Activated CD4-positive, alpha-beta T cell treated with anti-CD3 and anti-CD28 coated beads for 36 hours (primary cell): ENCODE measurements at regions not wholly inside any gene's neighbourhood (a gene's known extent, or its start where the extent isn't known, plus 50 kb on each side); places are given as distances from the start of the nearest gene placed in this dataset.

Source experiments
- ATAC-seq: fragments of 200-7000 bp; cut with Tn5 transposase; one replicate; pipeline ENCODE4 v1.10.0; 2021; ENCODE audit warnings: mild to moderate bottlenecking, moderate library complexity
- CTCF ChIA-PET: fragments of 350-600 bp; sonication (Branson Sonifier 250); formaldehyde crosslinking; loops from one replicate; lab custom pipeline; 2021; ENCODE audit warnings: antibody characterized with exemption; lab: Charles Lee
- POLR2A ChIA-PET: fragments of 350-600 bp; sonication (Branson Sonifier 250); formaldehyde crosslinking; loops from one replicate; lab custom pipeline; 2021; ENCODE audit warnings: antibody characterized with exemption, inconsistent platforms; lab: Charles Lee
- DNase-seq: peaks from one replicate; pipeline ENCODE4 v3.0.0-alpha.2; 2020
- H3K27ac Mint-ChIP-seq: one replicate; pipeline ENCODE4 v1.8.0; 2021; ENCODE audit warnings: mixed read lengths
- H3K27me3 Mint-ChIP-seq: one replicate; pipeline ENCODE4 v1.8.0; 2021; ENCODE audit warnings: mixed read lengths
- H3K36me3 Mint-ChIP-seq: one replicate; pipeline ENCODE4 v1.8.0; 2021; ENCODE audit warnings: low read depth, mixed read lengths
- H3K4me1 Mint-ChIP-seq: one replicate; pipeline ENCODE4 v1.8.0; 2021; ENCODE audit warnings: mixed read lengths
- H3K4me3 Mint-ChIP-seq: one replicate; pipeline ENCODE4 v1.8.0; 2021; ENCODE audit warnings: mild to moderate bottlenecking, moderate library complexity, mixed read lengths
- H3K9me3 Mint-ChIP-seq: one replicate; pipeline ENCODE4 v1.8.0; 2021; ENCODE audit warnings: low read depth, mixed read lengths
- intact Hi-C, 2 experiments: fragments of 100-400 bp; cut with DNase I in 1 of 2; cut with micrococcal nuclease in 1 of 2; formaldehyde crosslinking; loops; one replicate each; pipeline versions ENCODE4 v1.14.2 to v1.15.1; 2022 to 2024; cut with DNase I, micrococcal nuclease

DNA sequence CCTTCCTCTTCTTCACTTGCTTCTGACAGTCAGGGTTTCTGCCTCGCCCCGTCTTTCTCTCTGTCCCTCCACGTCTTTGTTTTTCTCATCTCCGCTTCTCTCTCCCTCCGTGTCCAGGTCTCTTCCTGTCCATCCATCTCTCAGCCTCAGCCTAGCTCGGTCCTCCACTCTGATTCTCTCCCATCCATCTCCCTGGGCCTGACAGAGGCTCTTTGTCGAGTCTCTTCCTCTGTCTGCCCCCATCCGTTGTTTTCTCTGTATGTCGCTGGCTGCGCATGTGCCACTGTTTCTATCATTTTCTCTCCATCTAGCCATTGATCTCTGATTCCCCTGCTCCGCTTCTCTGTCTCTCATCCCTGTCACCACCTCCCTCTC is 328.9 kb upstream of the TBX3 start:
- no peaks in the 10 kb centered on the region for H3K36me3 Mint-ChIP-seq
- intact Hi-C loops: no loop called here
- H3K4me3 Mint-ChIP-seq: no peak overlapping the region
- peaks cover 11% of the 10 kb centered on the region for H3K9me3 Mint-ChIP-seq
- ATAC-seq (no peak), DNase-seq (no peak)
- CTCF ChIA-PET: no interaction called here
- H3K4me1 Mint-ChIP-seq: no peaks in the 10 kb centered on the region
- H3K27me3 Mint-ChIP-seq: no peaks in the 10 kb centered on the region
- no peak overlapping the region for H3K27ac Mint-ChIP-seq
- POLR2A ChIA-PET: no interaction called here

DNA sequence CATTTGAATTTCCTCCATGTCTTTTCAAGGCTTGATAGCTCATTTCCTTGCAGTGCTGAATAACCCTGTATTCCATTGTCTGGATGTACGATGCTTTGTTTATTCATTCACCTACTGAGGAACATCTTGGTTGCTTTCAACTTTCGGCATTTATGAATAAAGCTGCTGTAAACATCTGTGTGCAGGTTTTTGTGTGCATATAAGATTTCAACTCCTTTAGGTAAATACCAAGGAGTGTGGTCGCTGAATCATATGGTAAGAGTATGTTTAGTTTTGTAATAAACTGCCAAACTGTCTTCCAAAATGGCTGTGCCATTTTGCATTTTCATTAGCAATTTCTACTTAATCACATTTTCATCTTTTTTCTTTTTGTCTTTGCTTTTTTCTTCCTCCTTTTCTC is 327.7 kb upstream of the TBX3 start:
- Mint-ChIP-seq H3K27ac (no peak overlapping the region), H3K4me1 (no peaks in the 10 kb centered on the region), H3K4me3 (no peak overlapping the region), H3K27me3 (no peaks in the 10 kb centered on the region), H3K36me3 (no peaks in the 10 kb centered on the region), H3K9me3 (peaks cover 11% of the 10 kb centered on the region)
- DNase-seq (no peak), ATAC-seq (no peak)
- ChIA-PET POLR2A (no interaction called here), CTCF (no interaction called here)
- intact Hi-C loops: no loop called here

DNA sequence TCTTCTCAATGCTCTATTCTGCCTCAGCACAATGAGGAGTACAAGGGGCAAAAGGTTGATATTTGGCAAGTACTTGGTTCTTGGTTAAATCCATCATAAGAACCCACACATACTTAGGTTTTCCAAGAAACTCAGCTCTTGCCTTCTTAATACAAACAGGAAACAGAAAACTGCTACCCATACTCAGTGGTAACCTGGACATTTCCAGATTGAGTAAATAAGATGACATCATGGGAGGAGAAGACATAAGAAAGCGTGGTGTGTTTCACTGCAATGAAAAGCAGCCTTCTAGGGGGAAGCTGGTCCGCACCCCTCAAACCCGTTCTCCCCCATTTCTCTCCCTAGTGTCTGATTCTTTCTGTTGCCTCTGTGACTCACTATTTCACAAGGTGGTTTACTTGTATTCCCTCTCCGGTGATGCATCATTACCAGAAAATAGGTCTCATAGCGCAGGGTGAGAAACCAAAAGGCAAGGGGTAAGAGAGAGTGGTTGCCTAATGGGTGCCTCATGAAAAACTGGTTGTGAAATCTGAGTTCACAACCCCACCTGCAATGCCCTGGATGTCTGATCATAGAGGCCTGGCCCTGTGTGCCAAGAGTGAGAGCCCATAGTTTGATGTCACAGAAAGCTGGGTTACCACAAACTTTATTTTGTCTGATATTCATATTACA is 326.5 kb upstream of the TBX3 start:
- no peak for DNase-seq
- POLR2A ChIA-PET: no interaction called here
- CTCF ChIA-PET: no interaction called here
- Mint-ChIP-seq H3K27me3 (no peaks in the 10 kb centered on the region), H3K4me3 (no peak overlapping the region), H3K36me3 (no peaks in the 10 kb centered on the region), H3K27ac (no peak overlapping the region), H3K9me3 (peaks cover 11% of the 10 kb centered on the region), H3K4me1 (no peaks in the 10 kb centered on the region)
- intact Hi-C loops: no loop called here
- no peak for ATAC-seq

DNA sequence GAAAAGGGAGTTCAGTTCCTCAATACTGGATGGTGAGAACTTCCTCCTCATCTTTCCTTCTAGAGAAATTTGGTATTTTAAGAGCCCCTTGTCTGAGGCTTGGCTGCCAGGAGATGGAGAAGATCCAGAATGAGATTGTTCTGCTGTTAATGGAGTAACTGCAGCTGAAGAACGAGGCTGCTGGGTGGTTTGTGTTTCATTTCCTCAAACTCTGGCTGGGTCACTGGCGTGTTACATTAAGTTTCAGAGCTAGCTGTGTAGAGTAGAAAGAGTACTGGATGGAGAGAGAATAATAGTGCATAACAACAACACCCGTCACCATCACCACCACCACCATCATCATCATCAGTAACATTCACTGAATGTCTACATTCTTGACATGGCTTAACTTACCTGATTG is 325.0 kb upstream of the TBX3 start:
- ATAC-seq (no peak), DNase-seq (no peak)
- no peaks in the 10 kb centered on the region for H3K36me3 Mint-ChIP-seq
- peaks cover 11% of the 10 kb centered on the region for H3K9me3 Mint-ChIP-seq
- no peaks in the 10 kb centered on the region for H3K27me3 Mint-ChIP-seq
- ChIA-PET CTCF (no interaction called here), POLR2A (no interaction called here)
- H3K4me3 Mint-ChIP-seq: no peak overlapping the region
- intact Hi-C loops: no loop called here
- H3K4me1 Mint-ChIP-seq: no peaks in the 10 kb centered on the region
- H3K27ac Mint-ChIP-seq: no peak overlapping the region

DNA sequence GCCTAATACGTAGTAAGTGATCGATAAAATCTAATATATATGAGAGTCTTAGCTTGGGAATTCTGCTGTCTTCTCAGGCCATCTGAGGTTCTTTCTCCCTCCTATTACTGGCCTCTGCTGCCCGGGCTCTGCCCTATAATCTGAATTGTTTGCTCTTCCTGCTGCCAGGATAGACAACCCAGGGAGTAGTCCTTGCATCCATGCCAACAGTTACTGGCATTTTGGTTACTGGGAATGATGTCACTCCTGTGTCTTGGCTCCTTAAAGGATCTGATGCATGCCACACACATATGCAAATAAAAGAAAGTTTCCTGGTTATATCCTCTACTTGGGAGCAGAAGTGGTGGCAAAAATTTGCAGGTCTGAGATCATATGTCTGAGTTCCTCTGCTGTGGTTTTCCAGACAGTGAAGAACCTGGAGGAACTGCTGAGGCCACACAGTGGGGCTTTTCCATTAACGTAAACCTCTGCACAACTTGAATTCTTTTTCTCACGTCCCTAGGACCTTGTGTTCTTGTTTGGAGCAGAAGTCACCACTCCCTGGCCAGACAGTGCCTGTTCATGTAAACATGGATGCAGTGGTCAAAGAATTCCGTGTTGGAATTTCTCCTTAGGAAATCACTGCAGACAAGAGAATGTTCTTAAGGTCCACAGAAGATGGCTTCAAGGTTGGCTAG is 320.6 kb upstream of the TBX3 start:
- no peak overlapping the region for H3K27ac Mint-ChIP-seq
- no peaks in the 10 kb centered on the region for H3K27me3 Mint-ChIP-seq
- H3K4me3 Mint-ChIP-seq: no peak overlapping the region
- ATAC-seq: no peak
- DNase-seq: no peak
- intact Hi-C loops: no loop called here
- CTCF ChIA-PET: interaction anchor here (0.9 kb wide), 1 partner anchor 16 kb away, joined by 3 read pairs; no protein-coding TSS in a partner anchor
- H3K36me3 Mint-ChIP-seq: no peaks in the 10 kb centered on the region
- POLR2A ChIA-PET: no interaction called here
- H3K9me3 Mint-ChIP-seq: no peaks in the 10 kb centered on the region
- no peaks in the 10 kb centered on the region for H3K4me1 Mint-ChIP-seq

DNA sequence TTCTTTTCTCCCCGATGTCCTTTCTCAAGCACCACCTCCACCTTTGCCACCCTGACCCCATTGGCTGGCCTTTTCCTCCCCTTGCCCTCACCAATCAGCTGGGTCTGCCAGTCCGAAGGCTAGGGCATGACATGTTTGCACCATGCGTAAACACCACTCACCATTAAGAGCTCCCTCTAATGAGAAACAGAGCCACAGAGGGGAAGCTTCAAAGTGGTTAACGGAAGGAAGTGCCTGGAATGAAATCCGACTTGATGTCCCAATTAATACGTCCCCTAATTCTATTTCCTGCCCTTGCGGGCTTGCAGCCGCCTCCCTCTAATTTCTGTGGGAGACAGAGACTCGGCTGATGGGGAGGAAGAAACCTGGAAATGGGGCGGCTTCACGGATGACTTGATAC is 318.5 kb upstream of the TBX3 start:
- Mint-ChIP-seq H3K4me3 (no peak overlapping the region), H3K9me3 (no peaks in the 10 kb centered on the region), H3K27me3 (no peaks in the 10 kb centered on the region), H3K27ac (no peak overlapping the region), H3K4me1 (no peaks in the 10 kb centered on the region), H3K36me3 (no peaks in the 10 kb centered on the region)
- POLR2A ChIA-PET: no interaction called here
- CTCF ChIA-PET: no interaction called here
- ATAC-seq: no peak
- intact Hi-C loops: no loop called here
- DNase-seq: no peak

DNA sequence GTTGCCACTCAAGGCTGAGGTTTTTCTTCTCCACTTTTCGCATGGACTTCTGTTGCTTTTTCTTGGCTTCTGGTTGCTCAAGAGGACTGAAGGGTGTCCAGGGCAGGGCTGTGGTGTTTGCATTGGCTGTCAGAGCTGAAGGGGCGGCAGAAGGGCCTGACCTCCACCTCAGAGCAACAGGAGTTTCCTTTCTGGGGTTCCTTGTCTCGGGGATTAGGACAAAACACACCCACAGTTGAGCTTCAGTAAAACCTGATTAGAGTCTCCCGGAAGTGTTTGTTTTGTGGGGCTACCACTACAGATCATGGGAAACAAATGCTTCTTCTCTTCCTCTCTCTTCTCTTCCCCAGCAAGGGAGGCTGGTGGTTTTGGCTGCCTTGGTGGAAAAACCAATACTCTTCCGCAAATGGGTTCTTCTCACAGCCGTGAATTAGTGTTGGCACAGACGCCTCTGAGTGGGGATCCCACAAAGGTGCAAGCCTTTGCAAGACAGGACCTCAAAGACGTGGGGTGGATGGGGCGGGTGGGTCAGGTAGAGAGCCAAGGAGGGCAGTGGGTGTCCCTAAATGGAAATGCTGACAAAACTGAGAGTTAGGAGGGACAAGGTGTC is 317.7 kb upstream of the TBX3 start:
- ChIA-PET CTCF (no interaction called here), POLR2A (no interaction called here)
- no peak for DNase-seq
- no peak for ATAC-seq
- no peaks in the 10 kb centered on the region for H3K4me1 Mint-ChIP-seq
- no peaks in the 10 kb centered on the region for H3K36me3 Mint-ChIP-seq
- no peaks in the 10 kb centered on the region for H3K9me3 Mint-ChIP-seq
- no peak overlapping the region for H3K27ac Mint-ChIP-seq
- H3K4me3 Mint-ChIP-seq: no peak overlapping the region
- H3K27me3 Mint-ChIP-seq: no peaks in the 10 kb centered on the region
- intact Hi-C loops: no loop called here

DNA sequence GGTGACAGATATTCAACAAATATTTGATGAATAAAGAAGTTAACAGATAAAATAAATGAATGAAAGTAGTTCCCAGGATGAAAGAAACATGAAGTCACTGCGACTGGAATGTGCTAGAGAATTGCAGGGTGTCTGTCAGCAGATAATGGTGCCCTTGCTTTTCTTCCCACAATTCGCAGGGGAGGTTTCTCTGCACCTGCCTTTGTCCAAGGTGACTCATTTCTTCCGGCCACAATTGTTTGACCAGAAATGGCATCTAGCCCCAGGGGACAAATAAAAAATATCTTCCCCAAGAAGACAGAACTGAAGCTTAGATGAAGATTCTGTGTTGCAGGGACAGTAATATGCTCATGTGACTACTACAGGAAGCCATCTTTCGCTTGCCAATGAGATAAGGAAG is 316.1 kb upstream of the TBX3 start:
- no peaks in the 10 kb centered on the region for H3K36me3 Mint-ChIP-seq
- peaks cover 5% of the 10 kb centered on the region for H3K9me3 Mint-ChIP-seq
- CTCF ChIA-PET: no interaction called here
- POLR2A ChIA-PET: no interaction called here
- DNase-seq (no peak), ATAC-seq (no peak)
- H3K27ac Mint-ChIP-seq: no peak overlapping the region
- no peaks in the 10 kb centered on the region for H3K4me1 Mint-ChIP-seq
- intact Hi-C loops: no loop called here
- no peak overlapping the region for H3K4me3 Mint-ChIP-seq
- H3K27me3 Mint-ChIP-seq: no peaks in the 10 kb centered on the region

DNA sequence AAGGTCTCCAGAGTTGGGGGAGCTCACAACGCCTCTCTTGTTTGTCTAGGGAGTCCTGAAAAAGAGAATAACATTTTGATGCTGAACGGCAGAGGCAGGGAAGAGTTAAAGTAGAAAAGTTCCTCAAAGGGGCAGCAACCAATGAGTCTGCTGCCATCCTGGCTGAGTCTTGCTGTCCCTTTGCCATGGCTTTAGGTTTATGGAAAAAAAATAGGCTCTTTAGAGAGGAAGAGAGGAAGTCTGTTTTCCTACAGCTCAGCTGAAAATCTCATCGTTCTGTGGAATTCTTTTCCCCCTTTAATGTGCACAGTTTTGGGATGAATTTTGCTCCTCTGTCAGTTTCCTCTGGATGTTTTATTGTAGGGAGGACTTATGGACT is 314.8 kb upstream of the TBX3 start:
- DNase-seq (no peak), ATAC-seq (no peak)
- Mint-ChIP-seq H3K27ac (no peak overlapping the region), H3K36me3 (no peaks in the 10 kb centered on the region), H3K9me3 (peaks cover 5% of the 10 kb centered on the region), H3K4me1 (no peaks in the 10 kb centered on the region), H3K27me3 (no peaks in the 10 kb centered on the region), H3K4me3 (no peak overlapping the region)
- ChIA-PET CTCF (no interaction called here), POLR2A (no interaction called here)
- intact Hi-C loops: no loop called here

DNA sequence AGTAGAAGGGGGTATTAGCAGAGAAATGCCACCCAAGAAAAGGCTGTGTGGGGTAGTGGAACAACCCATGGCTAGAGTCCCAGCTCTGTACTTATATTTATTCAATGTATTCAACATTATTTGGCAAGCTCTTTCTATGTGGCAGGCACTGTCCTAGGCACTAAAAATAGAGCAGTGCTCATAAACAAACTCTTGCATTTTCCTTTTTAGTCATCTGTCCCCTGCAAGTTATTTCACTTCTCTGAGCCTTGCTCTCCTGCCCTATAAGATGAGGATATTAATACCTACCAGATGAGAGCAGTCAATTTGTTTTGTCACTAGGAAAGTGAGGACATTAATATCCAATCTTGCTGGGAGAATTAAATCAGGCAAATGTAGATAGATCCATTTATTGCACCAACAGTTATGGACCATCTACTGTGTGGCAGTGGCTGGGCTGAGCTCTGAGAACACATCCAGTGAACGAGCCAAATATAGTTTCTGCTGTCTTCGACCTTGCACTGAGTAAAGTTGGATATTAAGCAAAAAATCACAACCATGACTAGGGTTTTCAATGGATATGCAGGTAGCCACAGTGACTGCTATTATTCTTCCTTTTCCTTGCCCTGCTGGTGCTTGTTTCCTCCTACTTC is 314.3 kb upstream of the TBX3 start:
- CTCF ChIA-PET: no interaction called here
- Mint-ChIP-seq H3K4me1 (no peaks in the 10 kb centered on the region), H3K4me3 (no peak overlapping the region), H3K36me3 (no peaks in the 10 kb centered on the region), H3K27me3 (no peaks in the 10 kb centered on the region), H3K9me3 (peaks cover 7% of the 10 kb centered on the region), H3K27ac (no peak overlapping the region)
- POLR2A ChIA-PET: no interaction called here
- intact Hi-C loops: no loop called here
- DNase-seq: no peak
- ATAC-seq: no peak

DNA sequence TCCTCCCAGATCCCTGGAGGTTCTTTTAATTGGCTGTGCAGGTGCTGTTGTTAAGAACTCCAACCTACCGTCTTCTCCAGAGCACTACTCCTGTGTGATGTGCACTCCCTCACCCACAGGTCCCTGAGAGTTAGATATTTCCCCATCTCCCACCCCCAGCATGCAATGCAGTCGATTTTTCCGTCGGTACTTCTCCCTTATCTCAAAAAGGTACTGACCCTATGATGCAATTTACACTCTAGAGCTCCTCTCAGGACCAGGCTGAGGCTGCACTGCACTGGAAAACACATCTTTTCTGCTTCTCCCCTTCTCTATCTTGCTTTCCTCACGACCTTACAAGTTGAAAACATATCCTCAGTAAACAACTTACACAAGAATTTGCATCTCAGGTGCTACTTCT is 312.4 kb upstream of the TBX3 start:
- CTCF ChIA-PET: no interaction called here
- Mint-ChIP-seq H3K4me3 (no peak overlapping the region), H3K4me1 (no peaks in the 10 kb centered on the region), H3K27me3 (no peaks in the 10 kb centered on the region), H3K9me3 (peaks cover 7% of the 10 kb centered on the region), H3K36me3 (no peaks in the 10 kb centered on the region), H3K27ac (no peak overlapping the region)
- intact Hi-C loops: no loop called here
- POLR2A ChIA-PET: no interaction called here
- DNase-seq (no peak), ATAC-seq (no peak)

DNA sequence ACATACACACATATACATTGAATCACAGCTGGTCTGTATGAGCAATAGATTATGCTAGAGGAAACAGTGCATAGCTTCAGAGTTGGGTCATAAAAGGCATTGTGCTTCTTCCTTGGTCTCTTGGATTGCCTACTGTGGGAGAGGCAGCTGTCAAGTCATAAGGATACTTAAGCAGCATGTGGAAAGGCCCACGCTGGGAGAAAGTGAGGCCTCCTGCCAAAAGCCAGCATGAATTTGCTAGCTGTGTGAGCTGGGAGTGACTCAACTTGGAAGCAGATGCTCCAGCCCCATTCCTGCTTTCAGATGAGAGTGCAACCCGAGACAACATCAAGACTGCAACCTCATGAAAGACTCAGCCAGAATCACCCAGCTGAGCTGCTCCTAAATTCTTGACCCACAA is 311.9 kb upstream of the TBX3 start:
- Mint-ChIP-seq H3K27me3 (no peaks in the 10 kb centered on the region), H3K9me3 (peaks cover 7% of the 10 kb centered on the region), H3K4me3 (no peak overlapping the region), H3K36me3 (no peaks in the 10 kb centered on the region), H3K4me1 (no peaks in the 10 kb centered on the region), H3K27ac (no peak overlapping the region)
- POLR2A ChIA-PET: no interaction called here
- ATAC-seq: no peak
- CTCF ChIA-PET: interaction anchor here (0.6 kb wide), 1 partner anchor 11 kb away, joined by 3 read pairs; no protein-coding TSS in a partner anchor
- no peak for DNase-seq
- intact Hi-C loops: no loop called here
